HG03139 (cell line): ENCODE measurements at regions not wholly inside any gene's neighbourhood (a gene's known extent, or its start where the extent isn't known, plus 50 kb on each side); places are given as distances from the start of the nearest gene placed in this dataset.
"Not testable (repeated sequence)": the region's sequence is repeated elsewhere in the genome, so short reads cannot be mapped to it uniquely, and the experiment has no call there.

Experiments
- ATAC-seq: cut with Tn5 transposase; IDR thresholded peaks from one replicate; pipeline ENCODE4 v1.9.1; 2021; ENCODE audit not compliant: unreplicated experiment

GRCh38 chr5:130514984-130515690 lies 610.9 kb downstream of the CHSY3 start:
- ATAC-seq, result no peak

- ATAC-seq, result no peak
Observed at GRCh38 chr5:130502702-130503101, 598.4 kb downstream of the CHSY3 start.

GRCh38 chr5:130501151-130501865 lies 597.0 kb downstream of the CHSY3 start:
- ATAC-seq, result no peak

GRCh38 chr5:130500495-130500894 lies 596.2 kb downstream of the CHSY3 start:
- not testable (repeated sequence) for ATAC-seq

- ATAC-seq, result no peak
Observed at GRCh38 chr5:130496215-130496614, 592.0 kb downstream of the CHSY3 start.

- no peak for ATAC-seq
Observed at GRCh38 chr5:130488252-130488651, 584.0 kb downstream of the CHSY3 start.

GRCh38 chr5:130479045-130479804 lies 575.0 kb downstream of the CHSY3 start:
- ATAC-seq, result no peak

GRCh38 chr5:130476325-130476724 lies 572.1 kb downstream of the CHSY3 start:
- no peak for ATAC-seq

GRCh38 chr5:130462516-130462915 lies 558.3 kb downstream of the CHSY3 start:
- no peak for ATAC-seq

- no peak for ATAC-seq
Observed at GRCh38 chr5:130455175-130455574, 550.9 kb downstream of the CHSY3 start.

- ATAC-seq, result no peak
Observed at GRCh38 chr5:130452744-130453143, 548.5 kb downstream of the CHSY3 start.

GRCh38 chr5:130436430-130436829 lies 532.2 kb downstream of the CHSY3 start:
- ATAC-seq, result no peak

- no peak for ATAC-seq
Observed at GRCh38 chr5:130427222-130427955, 523.1 kb downstream of the CHSY3 start.

GRCh38 chr5:130425424-130425823 lies 521.2 kb downstream of the CHSY3 start:
- no peak for ATAC-seq

GRCh38 chr5:130424341-130424740 lies 520.1 kb downstream of the CHSY3 start:
- ATAC-seq, result no peak

GRCh38 chr5:130402906-130403305 lies 498.6 kb downstream of the CHSY3 start:
- no peak for ATAC-seq

GRCh38 chr5:130400091-130400490 lies 495.8 kb downstream of the CHSY3 start:
- ATAC-seq, result no peak

- ATAC-seq, result no peak
Observed at GRCh38 chr5:130398825-130399224, 494.6 kb downstream of the CHSY3 start.

- ATAC-seq, result not testable (repeated sequence)
Observed at GRCh38 chr5:130397727-130398126, 493.5 kb downstream of the CHSY3 start.

GRCh38 chr5:130397132-130397531 lies 492.9 kb downstream of the CHSY3 start:
- ATAC-seq, result no peak

- ATAC-seq, result not testable (repeated sequence)
Observed at GRCh38 chr5:130391727-130392264, 487.5 kb downstream of the CHSY3 start.
